Esophagus mucosa (tissue), 1 donor: ENCODE measurements at regions not wholly inside any gene's neighbourhood (a gene's known extent, or its start where the extent isn't known, plus 50 kb on each side); places are given as distances from the start of the nearest gene placed in this dataset.
"Not testable (repeated sequence)": the region's sequence is repeated elsewhere in the genome, so short reads cannot be mapped to it uniquely, and the experiment has no call there.

Source experiments
- ATAC-seq: fragments of 200-7000 bp; cut with Tn5 transposase; one replicate; pipeline ENCODE4 v1.9.1; 2020
- donor health status: DM: yes; HTN: yes; CAD: no.

DNA sequence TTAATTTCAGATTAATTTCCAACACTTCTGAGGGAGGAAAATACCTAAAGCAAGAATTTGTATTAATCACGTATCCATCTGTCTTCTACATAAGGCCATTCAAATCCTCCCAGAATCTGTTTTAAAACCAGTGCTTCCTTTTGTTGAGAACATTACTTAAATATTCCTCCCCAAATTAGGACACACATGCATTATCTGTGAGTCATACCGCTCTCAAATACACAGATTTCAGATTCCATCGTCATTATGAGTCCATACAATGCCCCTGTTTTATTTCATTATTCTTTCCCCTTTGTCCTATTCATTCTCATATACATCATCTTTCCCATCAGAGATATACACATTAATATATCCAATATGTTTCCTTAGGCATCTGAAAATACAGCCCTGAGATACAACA is 57.3 kb upstream of the PRSS12 start:
- ATAC-seq = no peak

DNA sequence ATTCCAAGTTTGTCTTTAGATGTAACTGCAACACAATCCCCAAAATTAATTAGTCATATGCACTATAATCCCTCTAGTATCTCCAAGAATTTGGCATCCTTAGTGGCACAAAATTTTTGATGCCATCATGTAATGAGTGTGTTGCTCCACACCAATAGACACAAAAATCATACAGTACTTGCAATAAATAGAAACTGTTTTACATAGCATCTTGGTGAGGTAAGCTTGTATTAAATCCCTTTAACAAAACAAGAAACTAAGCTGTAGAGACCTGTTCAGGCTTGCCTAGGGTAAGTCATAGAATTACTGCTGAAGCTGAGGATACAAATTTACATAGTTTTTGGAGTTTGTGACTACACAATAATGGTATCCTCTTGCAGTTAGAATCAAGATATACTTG is 64.5 kb upstream of the PRSS12 start:
- ATAC-seq = peak; percentile 99

DNA sequence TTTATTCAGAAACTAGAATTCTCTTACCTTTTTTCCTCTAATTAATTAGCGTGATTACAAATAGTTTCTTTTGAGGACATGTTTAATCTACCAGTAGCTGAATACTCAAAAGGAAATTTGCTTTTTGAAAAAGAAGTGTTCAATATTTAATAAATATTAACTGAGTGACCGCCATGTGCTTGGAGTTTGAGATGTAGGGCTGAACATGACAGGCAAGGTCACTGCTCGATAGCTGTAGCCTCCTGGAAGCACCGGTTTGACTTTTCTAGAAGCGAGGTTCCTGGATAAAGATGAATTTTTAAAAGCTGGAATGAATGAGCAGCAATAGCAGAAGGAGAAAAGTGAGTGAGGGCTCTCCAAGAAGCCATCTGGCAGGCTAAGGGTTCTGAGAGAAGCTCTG is 65.0 kb upstream of the PRSS12 start:
- not testable (repeated sequence) for ATAC-seq

DNA sequence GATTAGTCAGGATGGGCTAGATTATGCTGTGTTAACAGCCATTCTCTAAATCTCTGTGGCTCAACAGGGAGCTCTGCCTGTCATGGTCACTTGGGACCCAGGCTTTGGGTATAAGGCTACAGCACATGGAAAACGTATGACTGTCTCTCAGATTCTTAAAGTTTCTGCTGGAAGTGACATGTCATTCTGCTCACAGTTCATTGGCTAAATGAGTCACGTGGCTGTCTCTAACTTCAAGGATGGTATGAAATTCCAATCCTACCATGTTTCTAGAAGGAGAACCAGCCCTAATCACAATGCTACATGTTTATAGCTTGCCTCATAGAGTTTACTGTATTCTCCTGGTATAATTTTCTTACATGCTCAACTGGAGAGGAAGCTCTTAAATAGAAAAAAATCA is 65.6 kb upstream of the PRSS12 start:
- not testable (repeated sequence) for ATAC-seq

DNA sequence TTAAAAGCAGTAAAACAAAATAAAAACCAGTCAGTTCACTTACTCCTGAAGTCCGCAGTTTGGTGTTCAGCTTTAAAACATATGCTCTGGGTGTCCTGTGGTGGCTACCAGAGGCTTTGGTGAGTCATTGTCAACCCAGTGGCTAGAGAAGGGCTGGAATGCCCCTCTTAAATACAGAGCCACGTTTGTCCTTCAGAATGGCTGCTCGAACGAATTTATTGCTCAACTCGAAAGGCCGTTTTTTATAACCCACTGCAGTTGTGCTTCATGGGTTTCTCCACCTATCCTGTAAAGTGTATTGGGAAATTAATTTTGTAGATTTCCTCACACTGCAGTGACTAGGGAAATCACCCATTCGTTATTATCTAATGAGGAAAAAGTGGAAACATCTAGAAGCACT is 66.8 kb upstream of the PRSS12 start:
- ATAC-seq = not testable (repeated sequence)

DNA sequence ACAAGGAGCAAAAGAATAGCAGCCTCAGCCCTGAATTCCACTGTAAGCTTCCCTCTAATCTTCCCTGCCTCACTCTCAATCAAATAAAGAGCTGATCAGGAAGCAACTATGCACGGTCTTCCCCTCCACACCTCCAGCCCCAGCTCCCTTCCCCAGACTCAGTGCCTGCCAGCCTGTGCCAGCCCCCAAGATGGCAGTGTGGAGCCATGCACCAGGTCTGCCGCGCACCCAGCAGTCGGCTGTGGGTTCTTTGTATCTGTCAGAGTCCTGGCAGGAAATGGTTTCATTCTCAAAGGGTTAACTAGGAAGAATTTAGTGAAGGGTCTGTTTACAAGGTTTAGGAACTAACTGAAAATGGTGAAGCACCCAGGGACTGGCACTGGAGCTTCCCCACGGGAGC is 71.3 kb upstream of the PRSS12 start:
- not testable (repeated sequence) for ATAC-seq

DNA sequence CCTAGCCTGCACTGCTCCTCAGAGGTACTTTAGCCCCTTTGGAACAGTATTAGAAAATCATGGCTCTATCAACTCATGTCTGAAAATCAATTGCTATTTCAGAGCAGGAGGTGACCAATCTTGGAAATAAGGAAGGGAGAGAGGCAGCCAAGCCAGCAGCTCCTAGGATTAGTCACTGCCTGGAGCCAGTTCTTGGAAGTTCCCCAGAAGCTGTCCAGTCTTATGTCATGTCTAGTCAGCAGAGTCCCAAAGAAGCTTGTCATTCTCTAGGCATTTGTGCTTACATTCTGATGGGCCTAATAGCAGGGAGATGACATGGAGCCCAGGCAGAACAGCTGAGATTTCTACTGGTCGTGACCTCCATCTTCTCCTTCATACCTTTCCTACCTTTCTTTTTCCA is 76.1 kb upstream of the PRSS12 start:
- ATAC-seq = not testable (repeated sequence)

DNA sequence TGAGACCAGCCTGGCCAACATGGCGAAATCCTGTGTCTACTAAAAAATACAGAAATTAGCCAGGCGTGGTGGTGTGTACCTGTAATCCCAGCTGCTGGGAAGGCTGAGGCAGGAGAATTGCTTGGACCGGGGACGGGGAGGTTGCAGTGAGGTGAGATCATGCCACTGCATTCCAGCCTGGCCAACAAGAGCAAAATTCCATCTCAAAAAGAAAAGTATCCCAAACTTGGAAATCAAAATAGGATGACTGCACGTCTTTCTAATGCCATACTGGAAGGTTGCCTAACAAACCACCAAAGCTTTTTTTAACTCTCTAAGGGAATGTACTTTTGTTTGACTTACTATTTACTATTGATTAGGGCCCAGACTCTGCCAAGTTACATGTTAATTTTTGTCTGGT is 79.6 kb upstream of the PRSS12 start:
- not testable (repeated sequence) for ATAC-seq

DNA sequence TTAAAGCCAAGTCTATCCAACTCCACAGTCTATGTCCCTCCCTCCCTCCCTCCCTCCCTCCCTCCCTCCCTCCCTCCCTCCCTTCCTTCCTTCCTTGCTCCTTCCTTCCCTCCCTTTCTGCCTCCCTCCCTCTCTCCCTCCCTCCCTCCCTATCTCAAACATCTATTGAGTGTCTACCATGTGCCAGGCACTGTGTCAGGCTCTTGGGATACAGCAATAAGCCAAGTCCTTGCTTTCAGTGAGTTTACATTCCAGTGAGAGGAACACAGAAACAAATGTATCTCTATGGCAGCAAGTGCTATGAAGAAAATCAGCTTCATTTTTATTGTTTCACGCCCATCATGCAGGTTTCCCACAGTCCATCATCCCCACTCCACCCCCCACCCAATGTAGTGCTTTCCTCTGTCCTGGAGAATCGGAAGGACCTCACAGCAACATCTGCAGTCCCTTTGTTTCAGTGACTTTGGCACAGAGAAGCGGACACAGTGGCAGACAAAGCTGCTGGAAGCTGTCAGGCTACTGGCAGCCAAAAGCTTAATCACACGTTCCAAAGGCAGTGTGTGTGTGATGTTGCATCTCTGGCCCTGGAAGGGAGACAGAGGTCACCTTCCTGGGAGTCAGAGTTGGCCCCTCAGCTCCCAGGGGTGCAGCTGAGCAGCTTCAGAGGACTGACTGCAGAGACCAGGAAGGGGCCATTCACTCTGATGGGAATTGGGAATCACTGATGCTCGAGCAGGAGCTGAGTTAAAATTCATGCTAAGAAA is 81.0 kb upstream of the PRSS12 start:
- ATAC-seq = not testable (repeated sequence)

DNA sequence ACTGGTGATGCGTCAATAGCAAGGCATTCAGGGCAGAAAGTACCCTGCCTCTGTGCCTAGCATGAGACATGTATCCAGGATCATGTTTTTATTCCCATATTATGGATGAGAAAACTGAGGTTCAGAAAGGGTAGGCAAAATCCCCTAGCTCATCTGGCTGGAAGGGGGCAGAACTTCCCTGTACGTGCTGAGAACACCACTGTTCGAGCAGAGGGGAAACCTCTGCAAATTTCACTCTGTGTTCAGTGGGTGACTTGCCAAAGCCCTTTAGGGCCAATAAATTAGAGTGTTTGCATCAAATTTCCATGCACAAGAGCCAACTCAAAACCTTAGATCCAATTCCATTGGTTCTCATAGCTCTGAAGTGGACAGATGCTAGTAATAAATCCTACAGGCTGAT is 82.6 kb upstream of the PRSS12 start:
- ATAC-seq = not testable (repeated sequence)

DNA sequence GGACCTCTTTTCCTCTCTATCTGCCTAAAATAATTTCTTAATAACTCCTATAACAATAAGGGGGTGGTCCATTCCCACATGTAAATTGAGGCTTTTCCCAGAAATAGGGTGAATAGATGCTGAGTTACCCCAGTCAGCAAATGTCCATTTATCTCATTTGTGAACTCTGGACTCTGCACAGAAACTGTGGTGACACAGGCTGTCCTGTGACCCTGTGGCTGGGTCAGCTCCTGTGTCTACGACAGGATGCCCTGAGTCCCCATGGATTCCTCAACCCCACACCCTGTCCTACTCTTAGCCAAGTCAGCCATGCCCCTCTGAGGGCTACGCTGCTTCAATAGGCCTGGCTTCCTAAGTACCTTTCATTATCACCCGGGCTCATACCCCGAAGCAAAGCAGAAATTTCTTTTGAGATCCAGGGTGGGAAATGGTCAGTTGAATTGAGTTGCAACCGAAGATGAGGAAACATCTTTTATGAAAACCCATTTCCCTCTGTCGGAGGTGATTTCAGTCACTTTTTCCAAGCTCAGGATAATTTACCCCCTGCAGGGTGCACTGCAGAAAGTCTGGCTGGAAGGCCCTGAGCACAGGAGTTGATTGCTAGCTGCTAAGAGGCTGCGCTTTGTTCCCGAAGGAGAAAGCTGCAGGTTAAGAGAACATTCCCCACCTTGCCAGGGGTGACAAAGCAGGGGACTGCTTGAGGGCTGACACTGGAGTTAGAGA is 89.5 kb upstream of the PRSS12 start:
- ATAC-seq = not testable (repeated sequence)

DNA sequence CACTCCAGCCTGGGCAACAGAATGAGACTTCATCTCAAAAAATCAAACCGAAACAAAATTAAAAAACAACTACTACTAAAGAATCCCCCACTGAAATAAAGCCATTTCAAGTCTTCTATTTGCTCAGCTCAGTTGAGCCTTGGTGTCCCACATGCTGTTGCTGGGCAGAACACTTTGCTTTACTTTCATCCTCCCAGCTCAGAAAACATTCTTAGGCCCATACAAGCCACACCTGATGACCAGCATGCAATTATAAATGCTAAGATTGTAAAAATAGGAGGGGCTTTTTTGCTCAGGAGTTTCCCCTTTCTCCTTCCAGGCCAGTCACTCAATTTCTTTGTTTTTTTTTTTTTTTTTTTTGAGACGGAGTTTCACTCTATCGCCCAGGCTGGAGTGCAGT is 94.6 kb upstream of the PRSS12 start:
- not testable (repeated sequence) for ATAC-seq

DNA sequence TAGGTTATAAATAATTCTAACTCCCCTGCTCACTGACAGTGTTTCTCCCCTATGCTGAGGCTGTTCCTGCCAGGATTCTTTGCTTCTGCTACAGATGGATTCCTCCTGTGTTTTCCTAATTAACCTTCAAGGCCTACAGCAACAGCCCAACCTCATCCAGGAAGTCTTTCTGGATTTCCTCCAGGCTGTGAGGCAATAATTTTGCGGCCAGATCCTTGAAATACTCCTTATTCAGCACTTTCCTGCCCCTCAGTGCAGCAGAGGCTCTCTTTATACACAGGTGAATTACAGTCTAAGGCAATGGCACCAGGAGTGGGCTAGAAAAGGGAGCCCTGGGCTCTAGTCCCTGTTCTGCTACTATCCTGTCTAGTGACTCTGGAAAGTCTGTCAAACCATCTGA is 102.1 kb upstream of the PRSS12 start:
- not testable (repeated sequence) for ATAC-seq

DNA sequence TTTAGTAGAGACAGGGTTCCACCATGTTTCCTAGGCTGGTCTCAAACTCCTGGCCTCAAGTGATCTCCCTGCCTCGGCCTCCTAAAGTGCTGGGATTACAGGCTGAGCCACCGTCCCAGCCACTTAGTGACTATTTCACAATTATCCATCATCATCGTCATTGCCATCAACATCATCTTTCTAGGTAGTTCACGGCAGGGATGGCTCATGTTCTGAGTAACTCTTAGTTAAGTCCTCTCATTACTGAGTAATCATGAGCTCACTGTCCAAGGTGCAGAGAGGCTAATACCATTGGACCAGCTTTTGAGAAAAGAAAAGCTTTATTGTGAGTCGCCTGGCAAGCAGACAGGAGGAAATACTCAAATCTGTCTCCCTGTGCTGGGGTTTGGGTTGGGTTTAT is 108.6 kb upstream of the PRSS12 start:
- ATAC-seq = peak; percentile 87

DNA sequence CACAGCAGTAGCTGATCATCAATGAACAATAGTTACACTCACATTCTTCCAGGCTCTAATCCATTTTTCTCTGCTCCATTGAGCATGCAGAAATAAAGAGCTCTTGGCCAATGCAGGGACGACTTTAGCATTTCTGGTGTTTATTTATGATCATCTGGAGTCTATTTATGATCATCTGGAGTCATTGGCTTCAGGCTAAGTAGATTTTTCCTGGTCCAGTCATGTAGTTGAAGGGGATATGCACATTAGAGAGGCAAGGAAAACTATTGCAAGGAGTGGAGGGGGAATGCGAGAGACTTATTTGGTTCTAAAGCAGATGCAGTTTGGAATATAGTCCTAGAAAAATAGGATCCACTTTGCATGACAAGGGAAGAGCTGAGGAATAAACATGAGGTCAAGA is 113.0 kb upstream of the PRSS12 start:
- ATAC-seq = not testable (repeated sequence)

DNA sequence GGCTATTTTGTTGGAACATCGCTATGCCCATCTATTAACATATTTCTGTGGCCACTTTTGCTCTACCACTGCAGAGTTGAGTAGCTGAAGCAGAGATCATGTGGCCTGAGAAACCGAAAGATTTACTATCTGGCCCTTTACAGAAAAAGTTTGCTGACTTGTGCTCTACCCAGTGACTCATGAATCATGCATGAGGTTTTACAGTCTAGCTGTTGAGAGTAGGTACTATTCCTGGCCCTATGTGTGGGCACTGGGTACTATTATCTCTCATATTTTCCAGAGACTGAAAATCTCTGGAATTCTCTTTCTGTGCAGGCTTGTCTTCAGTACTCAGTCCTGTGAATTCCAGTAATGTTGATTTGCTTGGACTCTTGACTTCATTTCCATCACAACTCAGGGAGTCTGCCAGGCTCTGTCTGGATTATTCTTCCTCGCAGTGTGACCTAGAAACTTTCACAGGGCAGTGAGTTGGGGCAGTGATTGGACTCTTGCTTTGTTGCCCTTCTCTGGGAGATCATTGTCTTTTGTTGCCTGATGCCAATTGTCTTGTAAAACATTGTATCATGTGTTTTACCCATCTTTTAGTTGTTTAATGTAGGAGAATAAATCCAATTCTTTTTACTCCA is 121.3 kb upstream of the PRSS12 start:
- ATAC-seq = peak; percentile 71

DNA sequence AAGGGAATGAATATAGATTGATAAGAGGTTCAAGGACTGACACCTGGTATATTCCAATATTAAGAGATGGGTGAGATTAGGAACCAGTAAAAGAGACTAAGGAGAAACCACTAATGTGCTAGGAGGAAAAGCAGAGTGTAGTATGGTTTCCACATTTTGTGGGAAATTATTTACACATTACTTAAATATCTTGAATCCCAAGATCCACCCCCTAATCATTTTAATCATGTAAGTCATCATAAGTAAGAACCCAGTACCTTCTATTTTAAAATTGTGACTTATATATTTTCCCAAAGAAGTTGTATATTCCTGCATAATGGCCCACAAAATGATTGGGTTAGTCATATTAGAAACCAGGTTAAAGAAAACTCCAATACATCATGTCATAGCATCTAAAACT is 122.0 kb upstream of the PRSS12 start:
- not testable (repeated sequence) for ATAC-seq

DNA sequence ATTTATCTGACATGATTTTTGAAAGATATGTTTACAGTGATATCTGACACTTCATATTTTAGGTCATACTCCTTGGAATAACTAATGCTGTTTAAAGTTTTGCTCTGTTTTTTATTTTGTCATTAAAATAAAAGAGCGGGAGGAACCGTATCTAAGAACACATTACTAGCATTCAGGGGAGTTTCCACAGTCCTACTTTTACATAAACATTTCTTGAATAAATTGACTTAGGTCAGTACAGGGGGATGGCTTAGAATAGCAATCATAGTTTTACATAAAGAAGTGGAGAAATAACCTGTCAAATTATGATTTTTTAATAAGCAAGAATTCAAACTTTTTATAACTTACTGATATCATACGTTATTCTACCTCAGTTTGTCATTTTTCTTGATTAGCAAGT is 123.1 kb upstream of the PRSS12 start:
- ATAC-seq = not testable (repeated sequence)

DNA sequence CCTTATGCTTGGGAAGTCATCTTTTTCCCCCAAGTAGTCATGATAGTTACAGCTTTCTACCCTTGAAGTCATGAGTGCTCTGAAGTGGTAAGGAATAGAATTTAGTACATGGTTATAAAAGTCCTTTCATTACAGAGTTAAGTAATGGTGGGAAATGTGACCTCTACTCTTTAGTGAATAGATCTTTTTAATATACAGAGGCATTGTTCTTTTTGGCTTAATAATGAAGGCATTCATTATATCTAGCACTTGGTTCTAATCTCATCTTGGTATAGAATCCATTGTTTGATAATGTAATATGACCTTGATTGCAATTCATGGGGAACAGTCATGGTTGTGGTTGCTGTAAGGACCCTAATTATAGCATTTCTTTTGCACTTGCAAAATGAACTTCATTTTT is 125.0 kb upstream of the PRSS12 start:
- ATAC-seq = not testable (repeated sequence)

DNA sequence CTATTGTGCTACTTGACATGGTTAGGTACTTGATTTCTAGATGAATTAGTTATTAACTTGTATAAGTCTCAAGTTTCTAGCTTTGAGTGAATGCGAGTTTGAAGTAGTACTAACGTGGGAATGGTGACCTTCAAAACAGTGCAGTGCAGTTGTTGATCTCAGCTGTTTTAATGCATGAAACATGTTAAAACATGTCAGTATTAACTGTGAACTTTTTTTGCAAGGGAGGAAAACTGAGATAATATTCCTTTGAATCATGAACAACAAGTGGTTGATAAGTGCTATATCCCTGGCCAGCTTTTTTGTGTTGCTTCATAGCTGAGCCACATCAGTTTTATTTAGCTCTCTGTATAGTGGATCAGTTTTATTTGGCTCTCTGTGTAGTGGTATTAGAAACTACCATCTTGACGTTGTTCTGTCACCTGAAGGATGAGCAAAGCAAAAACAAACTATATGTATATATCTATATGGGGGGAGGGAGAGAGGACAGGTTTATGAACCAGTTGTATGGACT is 133.1 kb upstream of the PRSS12 start:
- not testable (repeated sequence) for ATAC-seq

DNA sequence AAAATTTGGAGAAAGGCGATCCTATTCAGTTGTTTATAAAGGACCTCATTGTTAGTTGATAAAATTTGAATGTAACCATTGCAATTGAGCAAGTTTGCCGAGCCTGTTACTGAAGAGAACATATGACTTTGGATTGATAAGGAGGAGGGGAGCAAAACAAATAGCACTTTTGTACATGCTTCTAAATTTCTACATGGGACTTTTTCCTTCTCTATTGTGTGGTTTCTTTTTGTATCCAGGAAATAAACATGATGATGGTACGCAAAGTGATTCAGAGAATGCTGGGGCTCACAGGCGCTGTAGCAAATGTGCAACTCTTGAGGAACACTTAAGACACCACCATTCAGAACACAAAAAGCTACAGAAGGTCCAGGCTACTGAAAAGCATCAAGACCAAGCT is 140.2 kb upstream of the PRSS12 start:
- not testable (repeated sequence) for ATAC-seq

DNA sequence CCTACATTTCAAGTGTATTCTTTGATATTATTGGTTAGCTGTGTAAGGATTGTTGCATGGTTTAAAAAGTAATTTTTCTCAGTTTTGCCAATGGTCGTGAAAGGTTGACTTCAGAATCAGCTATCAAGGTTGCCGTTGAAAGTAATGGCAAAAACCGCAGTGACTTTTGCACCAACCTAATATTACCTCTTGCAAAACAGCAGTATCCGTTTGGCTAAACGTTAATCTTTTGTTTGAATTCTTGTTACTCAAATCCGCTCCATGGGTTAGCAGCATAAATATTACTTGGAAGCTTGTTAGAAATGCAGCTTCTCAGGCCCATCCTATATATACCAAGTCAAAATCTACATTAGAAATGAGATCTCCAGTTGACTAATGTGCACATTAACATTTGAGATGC is 141.6 kb upstream of the PRSS12 start:
- not testable (repeated sequence) for ATAC-seq

DNA sequence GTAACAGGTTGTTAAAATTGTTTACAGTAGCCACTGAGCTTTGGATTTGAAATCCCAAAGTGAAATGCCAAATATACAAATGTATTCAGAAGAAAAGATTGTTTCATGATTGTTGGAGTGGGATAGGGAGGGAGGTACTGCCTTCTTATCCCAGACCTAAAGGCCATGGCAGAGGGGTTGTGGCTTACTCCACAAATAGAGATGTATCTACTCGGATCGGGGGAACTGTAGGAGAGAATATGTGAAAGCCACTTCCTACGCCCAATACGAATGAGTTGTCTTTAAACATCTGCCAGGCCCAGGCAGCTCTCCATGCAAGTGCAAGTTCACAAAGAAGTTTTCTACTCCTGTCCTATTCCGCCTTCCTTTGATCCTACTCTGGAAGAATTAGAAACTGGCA is 150.2 kb upstream of the PRSS12 start:
- not testable (repeated sequence) for ATAC-seq
